ENCODE measurements at regions not wholly inside any gene's neighbourhood (a gene's known extent, or its start where the extent isn't known, plus 50 kb on each side); places are given as distances from the start of the nearest gene placed in this dataset.

GRCh38 chr2:51953931-51954330 is 922.0 kb upstream of the NRXN1 start:
- TF ChIP-seq CTCF (IDR thresholded peaks at IDR 0.05; ENCODE audit: low read length) (no peak), EZH2 (optimal IDR thresholded peaks at IDR 0.05; ENCODE audit: low read depth, low read length) (no peak), EZH2phosphoT487 (IDR thresholded peaks at IDR 0.05; ENCODE audit: low read length) (no peak)
